ENCODE measurements at regions not wholly inside any gene's neighbourhood (a gene's known extent, or its start where the extent isn't known, plus 50 kb on each side); places are given as distances from the start of the nearest gene placed in this dataset.

DNA sequence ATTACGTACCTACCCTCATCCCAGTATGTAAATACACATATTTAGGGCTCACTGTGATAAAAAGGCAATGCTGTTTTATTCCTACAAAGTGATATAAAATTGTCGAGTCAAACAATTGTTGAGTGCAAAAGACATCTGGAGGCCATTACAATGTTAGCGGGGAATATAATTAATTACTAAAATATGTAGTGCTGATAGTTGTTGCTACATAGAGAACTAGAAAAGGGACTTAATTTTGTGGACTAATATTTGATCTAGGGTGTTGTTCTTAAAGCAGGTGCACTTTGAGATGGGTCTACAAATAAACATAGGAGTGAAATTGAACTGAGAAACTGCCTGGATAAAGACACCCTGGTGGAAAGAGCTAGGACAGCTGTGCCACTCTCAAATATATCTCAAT lies 300.1 kb downstream of the NOL4 start:
- no peaks in the 10 kb centered on the region for H3K79me1 ChIP-seq (replicated peaks; ENCODE audit: low read length, poor library complexity, severe bottlenecking)
- H3K9me3 ChIP-seq (ENCODE audit: control insufficient read depth, low read length): no peaks in the 10 kb centered on the region
- no peak overlapping the region for H2BK5ac ChIP-seq (ENCODE audit: low read depth, low read length, poor library complexity, severe bottlenecking)
- H4K91ac ChIP-seq (ENCODE audit: low read length): no peak overlapping the region
- no peak overlapping the region for H2AK5ac ChIP-seq (ENCODE audit: low read length, severe bottlenecking)
- H3K36me3 ChIP-seq (ENCODE audit: control insufficient read depth in 1 of 2, insufficient read depth in 2 of 2, low read depth in 1 of 2, low read length in 2 of 2): no peaks in the 10 kb centered on the region
- H2BK15ac ChIP-seq (ENCODE audit: low read depth, poor library complexity, severe bottlenecking): no peak overlapping the region
- no peak overlapping the region for H3K9ac ChIP-seq (ENCODE audit: low read length)
- H2BK120ac ChIP-seq (ENCODE audit: low read depth, low read length): no peak overlapping the region
- no peak overlapping the region for H3K14ac ChIP-seq (ENCODE audit: low read length in 2 of 2)
- H4K8ac ChIP-seq (ENCODE audit: low read length): no peak overlapping the region
- DNase-seq: no peak
- H3K18ac ChIP-seq (ENCODE audit: low read depth in 1 of 2, low read length in 2 of 2): no peak overlapping the region
- no peak overlapping the region for H3K27ac ChIP-seq (ENCODE audit: low read length, poor library complexity, severe bottlenecking)
- H3K4ac ChIP-seq (ENCODE audit: low read depth in 1 of 2, low read length in 2 of 2): no peak overlapping the region
- no peaks in the 10 kb centered on the region for H3K27me3 ChIP-seq (ENCODE audit: control insufficient read depth in 1 of 2, insufficient read depth in 1 of 2, low read length in 2 of 2)
- H3K4me2 ChIP-seq (ENCODE audit: low read length, poor library complexity, severe bottlenecking): no peak overlapping the region
- H3K4me3 ChIP-seq (ENCODE audit: insufficient read depth in 1 of 2, low read depth in 1 of 2, low read length in 2 of 2): no peak overlapping the region
- WGBS: 97% methylated on average over 2 of the region's 3 CpGs
- no peak overlapping the region for H3K23ac ChIP-seq (ENCODE audit: low read length in 2 of 2)
- peaks cover 1% of the 10 kb centered on the region for H3K4me1 ChIP-seq (ENCODE audit: control insufficient read depth, insufficient read depth, low read depth, low read length)
- no peak overlapping the region for H2BK12ac ChIP-seq (ENCODE audit: low read length in 2 of 2)
- no peak overlapping the region for H2AFZ ChIP-seq (ENCODE audit: low read depth, low read length)

DNA sequence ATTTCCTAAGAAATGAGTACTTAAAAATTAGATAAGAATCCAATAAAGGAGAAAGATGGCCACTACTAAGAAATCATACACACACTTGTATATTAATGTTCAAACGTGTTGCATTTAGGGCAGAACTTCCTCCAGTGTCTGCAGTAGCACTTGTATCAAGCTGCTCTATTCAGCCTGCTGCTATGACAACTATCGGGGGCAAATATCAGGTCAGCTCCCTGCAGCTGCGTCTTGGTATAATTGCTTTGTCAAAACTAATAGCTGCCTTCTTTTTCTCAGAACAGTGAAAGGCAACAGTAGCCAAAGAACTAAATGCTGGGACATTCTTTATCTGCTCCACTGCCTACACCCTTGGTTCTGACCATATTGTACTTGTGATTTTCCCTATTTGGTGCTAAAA lies 300.7 kb downstream of the NOL4 start:
- Histone ChIP-seq H2BK5ac (ENCODE audit: low read depth, low read length, poor library complexity, severe bottlenecking) (no peak overlapping the region), H3K9me3 (ENCODE audit: control insufficient read depth, low read length) (no peaks in the 10 kb centered on the region), H2BK12ac (ENCODE audit: low read length in 2 of 2) (no peak overlapping the region), H3K4ac (ENCODE audit: low read depth in 1 of 2, low read length in 2 of 2) (no peak overlapping the region), H3K4me3 (ENCODE audit: insufficient read depth in 1 of 2, low read depth in 1 of 2, low read length in 2 of 2) (no peak overlapping the region), H3K79me1 (replicated peaks; ENCODE audit: low read length, poor library complexity, severe bottlenecking) (no peaks in the 10 kb centered on the region), H3K23ac (ENCODE audit: low read length in 2 of 2) (no peak overlapping the region), H2BK15ac (ENCODE audit: low read depth, poor library complexity, severe bottlenecking) (no peak overlapping the region), H3K18ac (ENCODE audit: low read depth in 1 of 2, low read length in 2 of 2) (no peak overlapping the region), H4K8ac (ENCODE audit: low read length) (no peak overlapping the region), H3K14ac (ENCODE audit: low read length in 2 of 2) (no peak overlapping the region), H2AFZ (ENCODE audit: low read depth, low read length) (no peak overlapping the region), H3K27ac (ENCODE audit: low read length, poor library complexity, severe bottlenecking) (no peak overlapping the region), H3K4me1 (ENCODE audit: control insufficient read depth, insufficient read depth, low read depth, low read length) (peaks cover 1% of the 10 kb centered on the region), H3K36me3 (ENCODE audit: control insufficient read depth in 1 of 2, insufficient read depth in 2 of 2, low read depth in 1 of 2, low read length in 2 of 2) (no peaks in the 10 kb centered on the region), H2AK5ac (ENCODE audit: low read length, severe bottlenecking) (no peak overlapping the region), H3K4me2 (ENCODE audit: low read length, poor library complexity, severe bottlenecking) (no peak overlapping the region), H4K91ac (ENCODE audit: low read length) (no peak overlapping the region), H3K9ac (ENCODE audit: low read length) (no peak overlapping the region), H3K27me3 (ENCODE audit: control insufficient read depth in 1 of 2, insufficient read depth in 1 of 2, low read length in 2 of 2) (no peaks in the 10 kb centered on the region), H2BK120ac (ENCODE audit: low read depth, low read length) (no peak overlapping the region)
- 67% methylated on average over 3 of the region's 3 CpGs for WGBS
- DNase-seq: no peak

DNA sequence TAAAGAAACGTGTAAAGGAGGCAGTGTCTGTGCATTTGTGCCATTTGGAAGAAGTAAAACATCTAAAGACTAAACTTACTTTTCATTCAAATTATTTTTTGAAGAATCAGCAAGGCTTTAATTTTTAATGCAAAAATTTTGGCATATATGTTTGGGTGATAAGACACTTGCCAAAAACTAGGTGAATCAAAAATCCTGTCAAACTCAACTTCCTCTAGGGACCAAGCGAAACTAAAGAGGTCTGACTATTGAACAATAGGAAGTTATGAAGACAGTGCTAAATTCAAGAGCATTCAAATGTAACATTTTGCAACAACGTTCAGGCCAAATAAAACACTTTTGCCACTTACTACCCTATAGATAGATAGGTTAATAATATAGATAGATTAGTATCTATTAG lies 306.1 kb downstream of the NOL4 start:
- Histone ChIP-seq H3K36me3 (ENCODE audit: control insufficient read depth in 1 of 2, insufficient read depth in 2 of 2, low read depth in 1 of 2, low read length in 2 of 2) (no peaks in the 10 kb centered on the region), H4K8ac (ENCODE audit: low read length) (no peak overlapping the region), H3K27me3 (ENCODE audit: control insufficient read depth in 1 of 2, insufficient read depth in 1 of 2, low read length in 2 of 2) (no peaks in the 10 kb centered on the region), H3K9me3 (ENCODE audit: control insufficient read depth, low read length) (no peaks in the 10 kb centered on the region), H3K4me1 (ENCODE audit: control insufficient read depth, insufficient read depth, low read depth, low read length) (peaks cover 1% of the 10 kb centered on the region), H3K9ac (ENCODE audit: low read length) (no peak overlapping the region), H3K4ac (ENCODE audit: low read depth in 1 of 2, low read length in 2 of 2) (no peak overlapping the region), H2AK5ac (ENCODE audit: low read length, severe bottlenecking) (no peak overlapping the region), H2BK5ac (ENCODE audit: low read depth, low read length, poor library complexity, severe bottlenecking) (no peak overlapping the region), H3K23ac (ENCODE audit: low read length in 2 of 2) (no peak overlapping the region), H3K27ac (ENCODE audit: low read length, poor library complexity, severe bottlenecking) (no peak overlapping the region), H2BK120ac (ENCODE audit: low read depth, low read length) (no peak overlapping the region), H2BK12ac (ENCODE audit: low read length in 2 of 2) (no peak overlapping the region), H3K18ac (ENCODE audit: low read depth in 1 of 2, low read length in 2 of 2) (no peak overlapping the region), H3K4me2 (ENCODE audit: low read length, poor library complexity, severe bottlenecking) (no peak overlapping the region), H3K4me3 (ENCODE audit: insufficient read depth in 1 of 2, low read depth in 1 of 2, low read length in 2 of 2) (no peak overlapping the region), H4K91ac (ENCODE audit: low read length) (no peak overlapping the region), H3K79me1 (replicated peaks; ENCODE audit: low read length, poor library complexity, severe bottlenecking) (no peaks in the 10 kb centered on the region), H2AFZ (ENCODE audit: low read depth, low read length) (no peak overlapping the region), H3K14ac (ENCODE audit: low read length in 2 of 2) (no peak overlapping the region), H2BK15ac (ENCODE audit: low read depth, poor library complexity, severe bottlenecking) (no peak overlapping the region)
- WGBS: no CpG with 5 or more reads among the region's 3 CpGs
- DNase-seq: no peak

DNA sequence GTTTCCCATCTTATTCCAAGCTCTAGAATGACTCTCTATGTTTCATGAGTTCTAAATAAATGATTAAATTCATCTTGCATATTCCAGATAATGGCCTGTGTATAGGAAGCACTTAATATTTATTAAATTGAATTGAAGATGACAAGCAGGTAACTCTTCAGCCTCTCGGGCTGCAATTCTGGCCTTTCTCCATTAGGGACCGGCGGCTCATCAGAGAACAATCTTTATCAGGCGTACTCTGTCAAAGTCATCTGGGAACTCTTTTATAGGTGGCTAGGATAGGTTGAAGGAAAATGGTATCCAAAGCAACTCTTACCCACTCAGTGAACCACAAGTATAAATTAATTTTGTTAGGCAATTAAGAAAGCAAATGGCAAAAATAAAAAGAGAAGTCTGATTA lies 308.5 kb downstream of the NOL4 start:
- Histone ChIP-seq H3K18ac (ENCODE audit: low read depth in 1 of 2, low read length in 2 of 2) (no peak overlapping the region), H3K9ac (ENCODE audit: low read length) (no peak overlapping the region), H3K4ac (ENCODE audit: low read depth in 1 of 2, low read length in 2 of 2) (no peak overlapping the region), H2BK120ac (ENCODE audit: low read depth, low read length) (no peak overlapping the region), H2BK15ac (ENCODE audit: low read depth, poor library complexity, severe bottlenecking) (no peak overlapping the region), H3K9me3 (ENCODE audit: control insufficient read depth, low read length) (no peaks in the 10 kb centered on the region), H3K14ac (ENCODE audit: low read length in 2 of 2) (no peak overlapping the region), H3K27me3 (ENCODE audit: control insufficient read depth in 1 of 2, insufficient read depth in 1 of 2, low read length in 2 of 2) (no peaks in the 10 kb centered on the region), H3K79me1 (replicated peaks; ENCODE audit: low read length, poor library complexity, severe bottlenecking) (no peaks in the 10 kb centered on the region), H2BK12ac (ENCODE audit: low read length in 2 of 2) (no peak overlapping the region), H2AK5ac (ENCODE audit: low read length, severe bottlenecking) (no peak overlapping the region), H3K4me3 (ENCODE audit: insufficient read depth in 1 of 2, low read depth in 1 of 2, low read length in 2 of 2) (no peak overlapping the region), H3K36me3 (ENCODE audit: control insufficient read depth in 1 of 2, insufficient read depth in 2 of 2, low read depth in 1 of 2, low read length in 2 of 2) (no peaks in the 10 kb centered on the region), H3K23ac (ENCODE audit: low read length in 2 of 2) (no peak overlapping the region), H2BK5ac (ENCODE audit: low read depth, low read length, poor library complexity, severe bottlenecking) (no peak overlapping the region), H3K4me2 (ENCODE audit: low read length, poor library complexity, severe bottlenecking) (no peak overlapping the region), H4K8ac (ENCODE audit: low read length) (no peak overlapping the region), H3K4me1 (ENCODE audit: control insufficient read depth, insufficient read depth, low read depth, low read length) (peaks cover 1% of the 10 kb centered on the region), H3K27ac (ENCODE audit: low read length, poor library complexity, severe bottlenecking) (no peak overlapping the region), H4K91ac (ENCODE audit: low read length) (no peak overlapping the region), H2AFZ (ENCODE audit: low read depth, low read length) (no peak overlapping the region)
- no peak for DNase-seq
- 70% methylated on average over 3 of the region's 4 CpGs for WGBS

Measured in mesenchymal stem cell (in vitro differentiated cells and primary cell).